ENCODE measurements at regions not wholly inside any gene's neighbourhood (a gene's known extent, or its start where the extent isn't known, plus 50 kb on each side); places are given as distances from the start of the nearest gene placed in this dataset.

- no peaks in the 10 kb centered on the region for H3K36me3 ChIP-seq (ENCODE audit: control insufficient read depth in 2 of 2, extremely low read depth in 1 of 2, insufficient read depth in 2 of 2, low read length in 2 of 2)
- ChIA-PET POLR2A (no interaction called here), CTCF (interaction anchor here (1.2 to 1.4 kb wide), 2 partner anchors 229 to 285 kb away, joined by 4 to 8 read pairs; no protein-coding TSS in a partner anchor)
- no peak overlapping the region for H3K27ac ChIP-seq (ENCODE audit: insufficient read depth, low read depth, low read length)
- DNase-seq (ENCODE audit: low read depth, low spot score) (no peak), FAIRE-seq (no peak)
- TF ChIP-seq EZH2 (IDR thresholded peaks at IDR 0.05; ENCODE audit: borderline replicate concordance, low read depth, low read length, severe bottlenecking) (no peak), POLR2AphosphoS5 (IDR thresholded peaks at IDR 0.05; ENCODE audit: insufficient read depth, low read depth, low read length) (no peak), FOS (IDR thresholded peaks at IDR 0.05; ENCODE audit: borderline replicate concordance, insufficient read depth, low read length) (no peak)
- TF ChIP-seq, protein P1, sequence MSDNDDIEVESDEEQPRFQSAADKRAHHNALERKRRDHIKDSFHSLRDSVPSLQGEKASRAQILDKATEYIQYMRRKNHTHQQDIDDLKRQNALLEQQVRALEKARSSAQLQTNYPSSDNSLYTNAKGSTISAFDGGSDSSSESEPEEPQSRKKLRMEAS (IDR thresholded peaks at IDR 0.05; ENCODE audit: insufficient read depth, insufficient read length): no peak
- H3K9me1 ChIP-seq (replicated peaks; ENCODE audit: control insufficient read depth, extremely low read depth, insufficient read depth, low read length): no peaks in the 10 kb centered on the region
- intact Hi-C loops (cut with micrococcal nuclease) (no loop called here), dilution Hi-C loops (cut with MboI; ENCODE audit: extremely low pct_ligation_motif_present, low sequenced_read_pairs) (no loop called here)
- no peaks in the 10 kb centered on the region for H3K79me2 ChIP-seq (ENCODE audit: control insufficient read depth, insufficient read depth, low read length)
- H3K4me2 ChIP-seq (ENCODE audit: insufficient read depth, low read length): no peak overlapping the region
- no peaks in the 10 kb centered on the region for H4K20me1 ChIP-seq (replicated peaks; ENCODE audit: control insufficient read depth, extremely low read depth, insufficient read depth, low read length)
- peaks cover 3 to 4% of the 10 kb centered on the region in 2 experiments for H3K27me3 ChIP-seq (ENCODE audit: control insufficient read depth in 2 of 2, insufficient read depth in 2 of 2, low read length in 2 of 2)
- H2AFZ ChIP-seq (ENCODE audit: low read depth, low read length): no peak overlapping the region
- H3K4me3 ChIP-seq (replicated peaks in 1 of 3; ENCODE audit: insufficient read depth in 1 of 3, low read depth in 1 of 3, low read length in 3 of 3): no peak overlapping the region
- H3K9me3 ChIP-seq (replicated peaks; ENCODE audit: control insufficient read depth, insufficient read depth, low read length): no peaks in the 10 kb centered on the region
- H3K4me1 ChIP-seq (ENCODE audit: control insufficient read depth, extremely low read depth, insufficient read depth, low read length): no peaks in the 10 kb centered on the region
- no peak overlapping the region for H3K9ac ChIP-seq (replicated peaks; ENCODE audit: extremely low read depth, insufficient read depth, low read length)
- BruUV-seq (replicated peaks): no TSS peak
Observed at GRCh38 chr13:26469602-26470001, 87.9 kb upstream of the WASF3 start.

DNA sequence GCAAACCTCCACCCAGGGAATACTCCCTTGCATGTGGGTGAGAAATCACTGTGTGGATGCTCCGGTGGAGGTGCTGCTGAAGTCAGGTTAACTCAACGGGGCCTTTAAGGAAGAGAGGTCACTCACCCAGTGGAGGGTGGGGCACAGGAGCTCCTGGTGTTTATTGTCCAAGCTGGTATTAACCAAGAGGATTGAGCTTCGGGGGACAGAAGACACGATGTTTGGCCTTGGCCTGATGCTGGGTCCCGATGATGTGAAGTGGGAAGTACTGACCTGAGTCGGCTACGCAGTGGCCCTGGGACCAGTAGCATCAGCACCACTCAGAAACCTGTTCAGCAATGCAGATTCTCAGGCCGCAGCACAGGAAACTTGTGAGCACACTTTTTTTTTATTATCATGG, 85.7 kb upstream of the WASF3 start:
- H3K4me3 ChIP-seq (replicated peaks in 1 of 3; ENCODE audit: insufficient read depth in 1 of 3, low read depth in 1 of 3, low read length in 3 of 3): no peak overlapping the region
- H2AFZ ChIP-seq (ENCODE audit: low read depth, low read length): no peak overlapping the region
- H3K36me3 ChIP-seq (ENCODE audit: control insufficient read depth in 2 of 2, extremely low read depth in 1 of 2, insufficient read depth in 2 of 2, low read length in 2 of 2): no peaks in the 10 kb centered on the region
- FAIRE-seq: no peak
- no peaks in the 10 kb centered on the region for H4K20me1 ChIP-seq (replicated peaks; ENCODE audit: control insufficient read depth, extremely low read depth, insufficient read depth, low read length)
- no peaks in the 10 kb centered on the region for H3K9me1 ChIP-seq (replicated peaks; ENCODE audit: control insufficient read depth, extremely low read depth, insufficient read depth, low read length)
- H3K4me1 ChIP-seq (ENCODE audit: control insufficient read depth, extremely low read depth, insufficient read depth, low read length): peaks cover 4% of the 10 kb centered on the region
- intact Hi-C loops (cut with micrococcal nuclease): no loop called here
- ChIA-PET CTCF (interaction anchor here (0.7 to 1.2 kb wide), 2 partner anchors 227 to 331 kb away, joined by 3 read pairs; no protein-coding TSS in a partner anchor), POLR2A (no interaction called here)
- H3K27me3 ChIP-seq (ENCODE audit: control insufficient read depth in 2 of 2, insufficient read depth in 2 of 2, low read length in 2 of 2): peaks cover 3 to 4% of the 10 kb centered on the region in 2 experiments
- DNase-seq (ENCODE audit: low read depth, low spot score): no peak
- TF ChIP-seq FOS (IDR thresholded peaks at IDR 0.05; ENCODE audit: borderline replicate concordance, insufficient read depth, low read length) (no peak), JUN (IDR thresholded peaks at IDR 0.05; ENCODE audit: borderline replicate concordance, insufficient read depth, insufficient read length, low read depth) (no peak), MYC (IDR thresholded peaks at IDR 0.05; ENCODE audit: low read depth, low read length) (no peak), EZH2 (IDR thresholded peaks at IDR 0.05; ENCODE audit: borderline replicate concordance, low read depth, low read length, severe bottlenecking) (no peak), POLR2A (IDR thresholded peaks at IDR 0.05; ENCODE audit: low read depth, low read length) (no peak), POLR2AphosphoS5 (IDR thresholded peaks at IDR 0.05; ENCODE audit: insufficient read depth, low read depth, low read length) (no peak), CTCF (IDR thresholded peaks at IDR 0.05; ENCODE audit: extremely low read depth in 1 of 2, insufficient read depth in 1 of 2, low read depth in 1 of 2, low read length in 2 of 2) (no peak), GATA2 (IDR thresholded peaks at IDR 0.05; ENCODE audit: insufficient read depth, insufficient read length, low read depth, low read length) (no peak)
- TF ChIP-seq, protein P1 (IDR thresholded peaks at IDR 0.05; ENCODE audit: insufficient read depth, insufficient read length): no peak
- dilution Hi-C loops (cut with MboI; ENCODE audit: extremely low pct_ligation_motif_present, low sequenced_read_pairs): no loop called here
- no peak overlapping the region for H3K9ac ChIP-seq (replicated peaks; ENCODE audit: extremely low read depth, insufficient read depth, low read length)
- no peaks in the 10 kb centered on the region for H3K9me3 ChIP-seq (replicated peaks; ENCODE audit: control insufficient read depth, insufficient read depth, low read length)
- no peaks in the 10 kb centered on the region for H3K79me2 ChIP-seq (ENCODE audit: control insufficient read depth, insufficient read depth, low read length)
- BruUV-seq (replicated peaks): no TSS peak
- no peak overlapping the region for H3K27ac ChIP-seq (ENCODE audit: insufficient read depth, low read depth, low read length)
- no peak overlapping the region for H3K4me2 ChIP-seq (ENCODE audit: insufficient read depth, low read length)

Data from endothelial cell of umbilical vein (primary cell).